ENCODE measurements at regions not wholly inside any gene's neighbourhood (a gene's known extent, or its start where the extent isn't known, plus 50 kb on each side); places are given as distances from the start of the nearest gene placed in this dataset.

GRCh38 chr1:238900334-238900865 lies 486.0 kb upstream of the CHRM3 start:
- no peak overlapping the region for H3K27ac ChIP-seq
- TF ChIP-seq ZFX (IDR thresholded peaks at IDR 0.05) (no peak), CTCF (conservative IDR thresholded peaks at IDR 0.05) (no peak)

GRCh38 chr1:238898856-238899255 lies 487.5 kb upstream of the CHRM3 start:
- H3K27ac ChIP-seq, result no peak overlapping the region
- no peak for TF ChIP-seq CTCF (conservative IDR thresholded peaks at IDR 0.05)
- TF ChIP-seq ZFX (IDR thresholded peaks at IDR 0.05), result no peak

GRCh38 chr1:238895911-238896310 lies 490.5 kb upstream of the CHRM3 start:
- H3K27ac ChIP-seq, result no peak overlapping the region
- TF ChIP-seq CTCF (conservative IDR thresholded peaks at IDR 0.05) (no peak), ZFX (IDR thresholded peaks at IDR 0.05) (no peak)

- TF ChIP-seq CTCF (conservative IDR thresholded peaks at IDR 0.05), result no peak
- TF ChIP-seq ZFX (IDR thresholded peaks at IDR 0.05), result no peak
- no peak overlapping the region for H3K27ac ChIP-seq
These were observed 493.8 kb upstream of the CHRM3 start for GRCh38 chr1:238892612-238893011.

GRCh38 chr1:238861342-238862066 lies 524.9 kb upstream of the CHRM3 start:
- TF ChIP-seq CTCF (conservative IDR thresholded peaks at IDR 0.05) (no peak), ZFX (IDR thresholded peaks at IDR 0.05) (no peak)
- no peak overlapping the region for H3K27ac ChIP-seq

GRCh38 chr1:238833919-238834318 lies 552.4 kb upstream of the CHRM3 start:
- TF ChIP-seq ZFX (IDR thresholded peaks at IDR 0.05) (no peak), CTCF (conservative IDR thresholded peaks at IDR 0.05) (no peak)
- H3K27ac ChIP-seq, result no peak overlapping the region

- H3K27ac ChIP-seq, result no peak overlapping the region
- TF ChIP-seq CTCF (conservative IDR thresholded peaks at IDR 0.05) (no peak), ZFX (IDR thresholded peaks at IDR 0.05) (no peak)
These were observed 554.3 kb upstream of the CHRM3 start for GRCh38 chr1:238832106-238832505.
